HG02642 (cell line): ENCODE measurements at regions not wholly inside any gene's neighbourhood (a gene's known extent, or its start where the extent isn't known, plus 50 kb on each side); places are given as distances from the start of the nearest gene placed in this dataset.
"Not testable (repeated sequence)": the region's sequence is repeated elsewhere in the genome, so short reads cannot be mapped to it uniquely, and the experiment has no call there.

ENCODE experiments used
- ATAC-seq: cut with Tn5 transposase; IDR thresholded peaks from one replicate; pipeline ENCODE4 v1.9.1; 2021; ENCODE audit warnings: mild to moderate bottlenecking; ENCODE audit not compliant: unreplicated experiment, poor library complexity

GRCh38 chr6:112946051-112946450 is 598.9 kb downstream of the RFPL4B start:
- no peak for ATAC-seq

- no peak for ATAC-seq
Observed at GRCh38 chr6:112947507-112947906, 600.4 kb downstream of the RFPL4B start.

GRCh38 chr6:112951829-112952228 is 604.7 kb downstream of the RFPL4B start:
- no peak for ATAC-seq

- ATAC-seq, result not testable (repeated sequence)
Observed at GRCh38 chr6:112955743-112956142, 608.6 kb downstream of the RFPL4B start.

- no peak for ATAC-seq
Observed at GRCh38 chr6:112956696-112957535, 609.8 kb downstream of the RFPL4B start.

- ATAC-seq, result no peak
Observed at GRCh38 chr6:112957536-112957916, 610.4 kb downstream of the RFPL4B start.

GRCh38 chr6:112960130-112960529 is 613.0 kb downstream of the RFPL4B start:
- not testable (repeated sequence) for ATAC-seq

GRCh38 chr6:112967974-112968373 is 620.8 kb downstream of the RFPL4B start:
- no peak for ATAC-seq

GRCh38 chr6:112971651-112972050 is 624.5 kb downstream of the RFPL4B start:
- ATAC-seq, result no peak

- not testable (repeated sequence) for ATAC-seq
Observed at GRCh38 chr6:112974931-112975330, 627.8 kb downstream of the RFPL4B start.

GRCh38 chr6:112976579-112976978 is 629.4 kb downstream of the RFPL4B start:
- not testable (repeated sequence) for ATAC-seq

- ATAC-seq, result no peak
Observed at GRCh38 chr6:112979830-112980229, 632.7 kb downstream of the RFPL4B start.

- ATAC-seq, result no peak
Observed at GRCh38 chr6:112980676-112981075, 633.5 kb downstream of the RFPL4B start.

GRCh38 chr6:112983713-112984261 is 636.7 kb downstream of the RFPL4B start:
- ATAC-seq, result no peak

GRCh38 chr6:112984899-112985298 is 637.8 kb downstream of the RFPL4B start:
- no peak for ATAC-seq

GRCh38 chr6:112986321-112986720 is 639.2 kb downstream of the RFPL4B start:
- no peak for ATAC-seq

GRCh38 chr6:112988748-112989147 is 641.6 kb downstream of the RFPL4B start:
- no peak for ATAC-seq

GRCh38 chr6:112990971-112991370 is 643.8 kb downstream of the RFPL4B start:
- ATAC-seq, result no peak

GRCh38 chr6:112991912-112992311 is 644.8 kb downstream of the RFPL4B start:
- ATAC-seq, result no peak

- ATAC-seq, result no peak
Observed at GRCh38 chr6:112997421-112998085, 650.4 kb downstream of the RFPL4B start.

- no peak for ATAC-seq
Observed at GRCh38 chr6:113004054-113004453, 656.9 kb downstream of the RFPL4B start.
